SJCRH30 (cell line): ENCODE measurements at regions not wholly inside any gene's neighbourhood (a gene's known extent, or its start where the extent isn't known, plus 50 kb on each side); places are given as distances from the start of the nearest gene placed in this dataset.

ENCODE experiments used
- DNase-seq, 2 experiments: peaks; one replicate each; pipeline ENCODE4 v3.0.0-alpha.2; 2015 to 2020
- H3K27ac ChIP-seq: fragments of 250-450 bp; sonication (Bioruptor Pico); 2 replicates; pipeline ENCODE4 v1.5.1; 2020; ENCODE audit warnings: mild to moderate bottlenecking, moderate library complexity
- H3K27me3 ChIP-seq: fragments of 250-450 bp; sonication (Bioruptor Pico); 2 replicates; pipeline ENCODE4 v1.5.1; 2020; ENCODE audit warnings: mild to moderate bottlenecking, moderate library complexity
- H3K36me3 ChIP-seq: fragments of 250-450 bp; sonication (Bioruptor Pico); 2 replicates; pipeline ENCODE4 v1.5.1; 2020; ENCODE audit warnings: mild to moderate bottlenecking, moderate library complexity
- H3K4me1 ChIP-seq: fragments of 250-450 bp; sonication (Bioruptor Pico); 2 replicates; pipeline ENCODE4 v1.5.1; 2020; ENCODE audit warnings: mild to moderate bottlenecking, moderate library complexity
- H3K4me3 ChIP-seq: fragments of 250-450 bp; sonication (Bioruptor Pico); 2 replicates; pipeline ENCODE4 v1.5.1; 2020; ENCODE audit warnings: mild to moderate bottlenecking, moderate library complexity
- H3K9me3 ChIP-seq: fragments of 250-450 bp; sonication (Bioruptor Pico); replicated peaks from 2 replicates; pipeline ENCODE4 v1.5.1; 2020; ENCODE audit warnings: mild to moderate bottlenecking, moderate library complexity

DNA sequence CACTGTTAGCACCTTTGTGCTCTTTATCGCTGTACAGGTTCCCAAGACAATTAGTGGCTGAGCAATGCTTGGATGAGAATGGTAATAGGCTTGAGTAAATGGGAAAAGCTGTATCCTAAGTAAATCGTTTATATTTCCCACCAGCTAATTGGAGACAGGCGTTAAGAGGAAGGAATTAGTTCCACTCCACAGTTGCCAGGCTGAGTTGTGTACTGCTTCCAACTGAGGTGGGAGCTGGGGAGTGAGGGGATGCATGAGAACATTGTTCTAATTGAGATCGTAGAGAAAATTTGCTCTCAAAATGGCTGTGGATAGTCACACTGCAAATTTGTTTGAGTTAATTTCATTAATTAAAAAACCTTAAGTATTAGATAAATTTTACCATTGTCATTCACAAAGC lies 285.0 kb upstream of the ADAMTSL1 start:
- no peak overlapping the region for H3K4me3 ChIP-seq
- no peak overlapping the region for H3K27ac ChIP-seq
- H3K27me3 ChIP-seq, result no peaks in the 10 kb centered on the region
- no peaks in the 10 kb centered on the region for H3K36me3 ChIP-seq
- H3K4me1 ChIP-seq, result peaks cover 5% of the 10 kb centered on the region
- H3K9me3 ChIP-seq, result no peaks in the 10 kb centered on the region
- peak in 1 of 2 experiments; percentile 28 for DNase-seq

DNA sequence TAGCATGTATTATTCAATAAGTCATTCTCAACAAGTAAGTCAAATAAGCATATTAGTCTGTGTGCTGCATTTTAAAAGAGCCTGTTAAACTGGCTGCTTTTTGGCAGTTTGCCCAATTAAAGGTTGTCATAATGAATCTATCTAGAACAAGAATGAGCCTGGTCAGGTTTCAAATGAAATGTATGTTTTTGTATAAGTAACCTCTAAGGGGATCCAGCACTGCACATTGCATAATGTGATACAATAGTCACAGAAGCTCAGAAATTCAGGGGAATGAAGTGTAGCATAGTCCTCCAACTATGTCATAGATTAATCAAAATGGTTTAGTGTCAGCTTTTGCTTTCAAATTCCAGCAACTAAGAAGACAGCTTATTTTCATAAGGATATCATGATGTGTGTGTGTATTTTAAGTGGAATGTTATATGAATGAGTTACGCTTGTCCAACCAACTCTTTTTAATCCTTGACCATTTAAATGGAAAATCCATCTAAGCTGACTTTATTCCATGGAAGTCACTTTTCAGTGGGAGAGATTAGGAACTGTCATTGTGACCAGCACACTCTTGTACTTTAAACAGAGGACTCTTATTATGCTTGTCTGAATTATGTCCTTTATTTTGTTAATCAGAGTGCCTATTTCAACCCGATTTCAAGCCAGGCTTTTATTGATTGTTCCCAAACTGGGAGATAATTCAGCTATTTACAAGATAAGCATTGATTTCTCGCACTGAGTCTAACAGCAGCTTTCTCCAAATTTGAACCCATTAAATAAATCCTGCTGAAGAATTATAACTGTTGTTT lies 283.9 kb upstream of the ADAMTSL1 start:
- Histone ChIP-seq H3K9me3 (no peaks in the 10 kb centered on the region), H3K27me3 (no peaks in the 10 kb centered on the region), H3K4me3 (no peak overlapping the region), H3K4me1 (peaks cover 5% of the 10 kb centered on the region), H3K27ac (no peak overlapping the region), H3K36me3 (no peaks in the 10 kb centered on the region)
- DNase-seq, result peak in 1 of 2 experiments; percentile 26

GRCh38 chr9:18190671-18191374 lies 283.1 kb upstream of the ADAMTSL1 start:
- Histone ChIP-seq H3K9me3 (no peaks in the 10 kb centered on the region), H3K36me3 (no peaks in the 10 kb centered on the region), H3K27ac (no peak overlapping the region), H3K4me3 (no peak overlapping the region), H3K4me1 (peaks cover 5% of the 10 kb centered on the region), H3K27me3 (no peaks in the 10 kb centered on the region)
- no peak for DNase-seq

GRCh38 chr9:18194316-18194715 lies 279.6 kb upstream of the ADAMTSL1 start:
- H3K27me3 ChIP-seq, result no peaks in the 10 kb centered on the region
- no peaks in the 10 kb centered on the region for H3K9me3 ChIP-seq
- no peaks in the 10 kb centered on the region for H3K36me3 ChIP-seq
- no peaks in the 10 kb centered on the region; the same call in 1 of the 2 replicates for H3K4me1 ChIP-seq
- no peak for DNase-seq
- H3K4me3 ChIP-seq, result no peak overlapping the region
- no peak overlapping the region for H3K27ac ChIP-seq

- no peak overlapping the region for H3K27ac ChIP-seq
- no peaks in the 10 kb centered on the region for H3K36me3 ChIP-seq
- H3K4me3 ChIP-seq, result no peak overlapping the region
- H3K4me1 ChIP-seq, result no peaks in the 10 kb centered on the region
- no peaks in the 10 kb centered on the region for H3K27me3 ChIP-seq
- H3K9me3 ChIP-seq, result no peaks in the 10 kb centered on the region
- no peak for DNase-seq
Observed at GRCh38 chr9:18195223-18195622, 278.7 kb upstream of the ADAMTSL1 start.

DNA sequence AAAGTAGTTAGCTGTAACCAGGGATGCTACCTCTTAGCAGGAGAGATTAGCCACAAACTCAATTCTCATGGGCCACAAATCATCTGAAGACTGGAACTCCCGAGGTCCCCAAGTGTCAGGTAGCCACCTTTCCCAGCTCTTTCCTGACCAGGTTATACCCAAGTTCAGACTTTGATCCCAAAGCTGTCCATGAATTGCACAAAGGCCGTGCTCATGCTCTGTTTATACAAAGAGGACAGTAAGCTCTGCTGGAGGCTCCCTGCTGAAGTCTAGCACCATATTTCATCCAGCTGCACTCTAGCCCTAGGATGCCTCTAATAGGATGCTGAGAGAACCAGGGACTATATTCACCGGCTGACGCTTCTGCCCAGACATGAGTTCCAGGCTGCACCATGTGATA lies 271.0 kb upstream of the ADAMTSL1 start:
- Histone ChIP-seq H3K27ac (no peak overlapping the region), H3K36me3 (no peaks in the 10 kb centered on the region), H3K9me3 (no peaks in the 10 kb centered on the region), H3K4me3 (no peak overlapping the region), H3K27me3 (no peaks in the 10 kb centered on the region), H3K4me1 (no peaks in the 10 kb centered on the region)
- DNase-seq, result no peak

- Histone ChIP-seq H3K27ac (no peak overlapping the region), H3K36me3 (no peaks in the 10 kb centered on the region), H3K9me3 (no peaks in the 10 kb centered on the region), H3K4me1 (no peaks in the 10 kb centered on the region), H3K27me3 (no peaks in the 10 kb centered on the region), H3K4me3 (no peak overlapping the region)
- no peak for DNase-seq
Observed at GRCh38 chr9:18207735-18208134, 266.2 kb upstream of the ADAMTSL1 start.

- no peaks in the 10 kb centered on the region for H3K36me3 ChIP-seq
- no peak overlapping the region for H3K4me3 ChIP-seq
- no peaks in the 10 kb centered on the region for H3K9me3 ChIP-seq
- H3K27ac ChIP-seq, result no peak overlapping the region
- no peaks in the 10 kb centered on the region for H3K27me3 ChIP-seq
- H3K4me1 ChIP-seq, result no peaks in the 10 kb centered on the region
- DNase-seq, result peak; percentile 22 to 61
Observed at GRCh38 chr9:18208166-18209059, 265.5 kb upstream of the ADAMTSL1 start.

GRCh38 chr9:18215626-18216025 lies 258.3 kb upstream of the ADAMTSL1 start:
- Histone ChIP-seq H3K27ac (no peak overlapping the region), H3K36me3 (no peaks in the 10 kb centered on the region), H3K4me1 (peaks cover 6% of the 10 kb centered on the region; the same call in 1 of the 2 replicates), H3K27me3 (no peaks in the 10 kb centered on the region), H3K4me3 (no peak overlapping the region), H3K9me3 (peaks cover 3% of the 10 kb centered on the region; the same call in 1 of the 2 replicates)
- DNase-seq, result peak; percentile 7 to 32

DNA sequence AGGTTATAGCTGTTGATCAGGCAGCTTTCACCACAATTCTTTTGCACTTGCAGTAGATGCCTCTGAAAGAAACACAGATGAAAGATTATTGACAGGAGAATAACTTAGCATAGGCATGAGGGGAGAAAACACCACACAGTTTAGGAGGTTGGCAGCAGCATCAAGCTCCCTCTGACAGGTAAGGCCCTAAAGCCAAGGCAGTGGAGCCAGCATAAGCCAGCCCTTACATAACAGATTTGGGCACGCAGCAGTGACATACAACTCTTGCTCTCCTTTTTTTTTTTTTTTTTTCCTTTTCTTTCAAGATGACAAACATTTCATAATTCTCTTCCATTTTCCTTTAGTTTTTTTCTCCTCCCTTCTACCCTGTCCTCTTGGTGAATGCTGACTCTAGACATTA lies 257.6 kb upstream of the ADAMTSL1 start:
- Histone ChIP-seq H3K9me3 (peaks cover 3% of the 10 kb centered on the region; the same call in 1 of the 2 replicates), H3K4me3 (no peak overlapping the region), H3K4me1 (peaks cover 6% of the 10 kb centered on the region; the same call in 1 of the 2 replicates), H3K36me3 (no peaks in the 10 kb centered on the region), H3K27me3 (no peaks in the 10 kb centered on the region), H3K27ac (no peak overlapping the region)
- DNase-seq, result no peak

DNA sequence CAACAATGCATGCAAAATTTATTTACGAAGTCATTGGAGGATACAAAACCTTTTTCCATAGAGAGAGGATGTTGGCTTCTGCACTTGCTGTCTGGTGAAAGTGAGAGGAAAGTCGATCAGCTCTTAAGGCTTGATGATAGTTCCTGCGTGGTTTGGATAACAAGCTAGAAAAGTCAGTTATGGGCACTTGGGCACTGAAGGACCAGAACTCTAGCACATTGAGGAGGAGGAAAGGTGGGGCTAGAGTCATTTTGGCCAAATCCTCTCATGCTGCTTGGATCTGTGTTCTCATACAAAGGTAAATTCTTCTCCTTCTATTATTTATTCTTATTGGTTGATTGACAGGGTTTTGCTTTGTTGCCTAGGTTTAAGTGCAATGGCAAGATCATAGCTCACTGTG lies 245.9 kb upstream of the ADAMTSL1 start:
- Histone ChIP-seq H3K4me3 (no peak overlapping the region), H3K9me3 (no peaks in the 10 kb centered on the region), H3K27me3 (no peaks in the 10 kb centered on the region)

DNA sequence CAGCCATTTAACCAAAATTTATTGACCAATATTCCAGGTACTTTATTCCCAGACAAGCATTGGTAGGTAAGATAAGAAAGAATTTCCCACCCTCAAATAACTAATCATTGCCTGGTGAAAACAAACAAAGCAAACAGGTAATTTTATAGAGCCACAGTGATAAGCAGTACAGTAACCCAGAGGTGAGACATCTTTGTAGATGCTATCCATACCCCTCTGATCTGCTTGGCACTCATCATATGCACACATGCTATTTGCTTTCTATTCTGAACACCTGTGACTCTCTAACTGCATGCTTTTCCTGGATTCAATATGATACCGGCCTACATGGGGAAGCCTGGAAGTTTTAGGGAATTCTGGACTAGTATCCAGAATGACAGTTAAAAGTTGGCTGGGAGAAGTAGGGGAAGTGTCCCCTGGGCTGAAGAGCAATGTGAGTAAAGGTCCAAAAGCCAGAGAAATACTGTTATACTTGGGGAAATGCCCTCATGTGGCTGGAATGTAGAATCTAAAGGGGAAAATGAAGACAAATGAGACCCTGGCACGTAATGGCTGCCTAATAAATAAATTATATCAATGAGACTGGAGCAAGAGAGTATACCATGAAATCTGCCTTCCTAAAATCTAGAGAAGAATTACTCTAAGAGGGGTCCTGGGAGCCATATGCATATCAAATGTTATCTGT lies 243.8 kb upstream of the ADAMTSL1 start:
- Histone ChIP-seq H3K27ac (no peak overlapping the region), H3K36me3 (no peaks in the 10 kb centered on the region), H3K4me1 (no peaks in the 10 kb centered on the region), H3K9me3 (no peaks in the 10 kb centered on the region), H3K27me3 (no peaks in the 10 kb centered on the region), H3K4me3 (no peak overlapping the region)
- no peak for DNase-seq

More for the DNA sequence above, 245.9 kb upstream of the ADAMTSL1 start:
- no peak for DNase-seq
- Histone ChIP-seq H3K27ac (no peak overlapping the region), H3K36me3 (no peaks in the 10 kb centered on the region), H3K4me1 (no peaks in the 10 kb centered on the region)

- no peak overlapping the region for H3K27ac ChIP-seq
- no peak for DNase-seq
- no peaks in the 10 kb centered on the region for H3K36me3 ChIP-seq
- no peaks in the 10 kb centered on the region for H3K9me3 ChIP-seq
- no peaks in the 10 kb centered on the region for H3K27me3 ChIP-seq
- H3K4me1 ChIP-seq, result peaks cover 4% of the 10 kb centered on the region; the same call in 1 of the 2 replicates
- no peak overlapping the region for H3K4me3 ChIP-seq
Observed at GRCh38 chr9:18233311-18233710, 240.6 kb upstream of the ADAMTSL1 start.

- no peaks in the 10 kb centered on the region for H3K27me3 ChIP-seq
- peaks cover 6% of the 10 kb centered on the region; the same call in 1 of the 2 replicates for H3K4me1 ChIP-seq
- no peak overlapping the region for H3K27ac ChIP-seq
- H3K36me3 ChIP-seq, result no peaks in the 10 kb centered on the region
- no peak for DNase-seq
- H3K4me3 ChIP-seq, result no peak overlapping the region
- no peaks in the 10 kb centered on the region for H3K9me3 ChIP-seq
Observed at GRCh38 chr9:18233776-18234445, 240.0 kb upstream of the ADAMTSL1 start.
